SU-DHL-6 (cell line): ENCODE measurements at regions not wholly inside any gene's neighbourhood (a gene's known extent, or its start where the extent isn't known, plus 50 kb on each side); places are given as distances from the start of the nearest gene placed in this dataset.

Experiments
- H2AFZ ChIP-seq: fragments of 200-600 bp; sonication (generic); 2 replicates; pipeline ENCODE4 v1.6.1; 2014; ENCODE audit warnings: low read depth, mild to moderate bottlenecking, moderate library complexity, mixed read lengths, antibody characterized with exemption, low read length; ENCODE audit not compliant: severe bottlenecking
- H3F3A ChIP-seq: fragments of 200-600 bp; shearing (Covaris generic); 2 replicates; pipeline ENCODE4 v1.6.0; 2016; ENCODE audit warnings: antibody characterized with exemption, mild to moderate bottlenecking; ENCODE audit not compliant: insufficient read depth
- H3K27ac ChIP-seq: fragments of 200-600 bp; sonication (generic); 2 replicates; pipeline ENCODE4 v1.5.1; 2016; ENCODE audit warnings: low read depth, mild to moderate bottlenecking, low read length, moderate library complexity, mixed read lengths
- H3K27me3 ChIP-seq: fragments of 200-600 bp; sonication (generic), shearing (Covaris generic); 2 replicates; pipeline ENCODE4 v1.6.0; 2014; ENCODE audit warnings: mild to moderate bottlenecking, low read length
- H3K36me3 ChIP-seq: fragments of 200-600 bp; sonication (generic); 2 replicates; pipeline ENCODE4 v1.6.1; 2014; ENCODE audit warnings: mild to moderate bottlenecking, low read length, mixed read lengths
- H3K4me2 ChIP-seq: fragments of 300-600, 200-600 bp; shearing (Covaris generic), sonication (generic); 2 replicates; pipeline ENCODE4 v1.6.0; 2014; ENCODE audit warnings: low read length, low read depth, mild to moderate bottlenecking; ENCODE audit not compliant: poor library complexity, severe bottlenecking
- H3K4me3 ChIP-seq: fragments of 200-600 bp; sonication (generic); 2 replicates; pipeline ENCODE4 v1.5.1; 2014; ENCODE audit warnings: antibody characterized with exemption, low read length, mild to moderate bottlenecking, mixed read lengths; ENCODE audit not compliant: insufficient read depth, poor library complexity, severe bottlenecking
- H3K79me2 ChIP-seq: fragments of 200-600 bp; sonication (generic); 2 replicates; pipeline ENCODE4 v1.6.1; 2014; ENCODE audit warnings: mild to moderate bottlenecking, low read length, moderate library complexity; ENCODE audit not compliant: insufficient read depth
- H3K9ac ChIP-seq: fragments of 200-600 bp; sonication (generic); 2 replicates; pipeline ENCODE4 v1.7.0; 2014; ENCODE audit warnings: mild to moderate bottlenecking, low read length
- H3K9me2 ChIP-seq: fragments of 200-600 bp; sonication (generic); replicated peaks from 2 replicates; pipeline ENCODE4 v1.6.1; 2014; ENCODE audit warnings: low read length; ENCODE audit not compliant: insufficient read depth
- H3K9me3 ChIP-seq: fragments of 200-600 bp; sonication (generic); 2 replicates; pipeline ENCODE4 v1.6.1; 2014; ENCODE audit warnings: low read length, mixed read lengths; ENCODE audit not compliant: insufficient read depth
- H4K20me1 ChIP-seq: fragments of 200-600 bp; sonication (generic); 2 replicates; pipeline ENCODE4 v1.6.1; 2014; ENCODE audit warnings: low read depth, mild to moderate bottlenecking, antibody characterized with exemption, low read length, moderate library complexity, mixed read lengths
- EZH2phosphoT487 ChIP-seq: fragments of 200-600 bp; sonication (generic), shearing (Covaris generic); conservative IDR thresholded peaks from 2 replicates; pipeline ENCODE4 v1.6.1; 2018; ENCODE audit warnings: mild to moderate bottlenecking, antibody characterized with exemption, low read length, moderate library complexity, mixed read lengths
- TF ChIP-seq, protein P1 (sequence below): fragments of 200-600 bp; sonication (generic); IDR thresholded peaks from one replicate; pipeline ENCODE4 v1.5.1; 2017; ENCODE audit warnings: antibody characterized with exemption, mild to moderate bottlenecking, low read length, moderate library complexity; ENCODE audit not compliant: insufficient read depth, poor library complexity, severe bottlenecking

DNA sequence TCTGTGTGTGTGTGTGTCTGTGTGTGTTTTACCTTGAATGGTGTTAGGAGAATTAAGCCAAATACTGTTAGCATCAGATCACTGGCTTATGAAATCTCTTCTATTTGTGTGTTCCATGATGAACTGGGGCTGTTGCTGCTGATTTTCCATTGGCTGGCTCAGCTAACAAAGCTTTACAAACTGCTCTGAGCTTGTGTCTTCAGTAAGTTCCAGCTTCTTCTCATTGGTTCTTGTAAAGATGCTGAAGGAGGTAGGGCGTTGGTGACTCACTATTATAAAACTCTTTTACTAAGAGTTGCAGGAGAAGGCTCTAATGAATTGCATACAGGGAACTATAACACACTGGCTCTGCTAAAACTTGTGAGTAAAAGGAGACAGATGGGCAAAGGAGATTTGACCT is 136.4 kb upstream of the PRKCQ start:
- no peaks in the 10 kb centered on the region for H3K79me2 ChIP-seq
- no peak overlapping the region for H3K27ac ChIP-seq
- H2AFZ ChIP-seq, result no peak overlapping the region
- no peak overlapping the region for H3K4me3 ChIP-seq
- TF ChIP-seq, protein P1, sequence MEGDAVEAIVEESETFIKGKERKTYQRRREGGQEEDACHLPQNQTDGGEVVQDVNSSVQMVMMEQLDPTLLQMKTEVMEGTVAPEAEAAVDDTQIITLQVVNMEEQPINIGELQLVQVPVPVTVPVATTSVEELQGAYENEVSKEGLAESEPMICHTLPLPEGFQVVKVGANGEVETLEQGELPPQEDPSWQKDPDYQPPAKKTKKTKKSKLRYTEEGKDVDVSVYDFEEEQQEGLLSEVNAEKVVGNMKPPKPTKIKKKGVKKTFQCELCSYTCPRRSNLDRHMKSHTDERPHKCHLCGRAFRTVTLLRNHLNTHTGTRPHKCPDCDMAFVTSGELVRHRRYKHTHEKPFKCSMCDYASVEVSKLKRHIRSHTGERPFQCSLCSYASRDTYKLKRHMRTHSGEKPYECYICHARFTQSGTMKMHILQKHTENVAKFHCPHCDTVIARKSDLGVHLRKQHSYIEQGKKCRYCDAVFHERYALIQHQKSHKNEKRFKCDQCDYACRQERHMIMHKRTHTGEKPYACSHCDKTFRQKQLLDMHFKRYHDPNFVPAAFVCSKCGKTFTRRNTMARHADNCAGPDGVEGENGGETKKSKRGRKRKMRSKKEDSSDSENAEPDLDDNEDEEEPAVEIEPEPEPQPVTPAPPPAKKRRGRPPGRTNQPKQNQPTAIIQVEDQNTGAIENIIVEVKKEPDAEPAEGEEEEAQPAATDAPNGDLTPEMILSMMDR, result no peak
- H4K20me1 ChIP-seq, result no peaks in the 10 kb centered on the region
- H3K27me3 ChIP-seq, result 0 out of 2 replicates have a peak, but pooled peaks cover 3% of the 10 kb centered on the region
- no peaks in the 10 kb centered on the region for H3K9me3 ChIP-seq
- H3K9ac ChIP-seq, result no peak overlapping the region
- H3F3A ChIP-seq, result no peaks in the 10 kb centered on the region
- no peaks in the 10 kb centered on the region for H3K9me2 ChIP-seq
- H3K4me2 ChIP-seq, result no peak overlapping the region
- no peaks in the 10 kb centered on the region for H3K36me3 ChIP-seq

DNA sequence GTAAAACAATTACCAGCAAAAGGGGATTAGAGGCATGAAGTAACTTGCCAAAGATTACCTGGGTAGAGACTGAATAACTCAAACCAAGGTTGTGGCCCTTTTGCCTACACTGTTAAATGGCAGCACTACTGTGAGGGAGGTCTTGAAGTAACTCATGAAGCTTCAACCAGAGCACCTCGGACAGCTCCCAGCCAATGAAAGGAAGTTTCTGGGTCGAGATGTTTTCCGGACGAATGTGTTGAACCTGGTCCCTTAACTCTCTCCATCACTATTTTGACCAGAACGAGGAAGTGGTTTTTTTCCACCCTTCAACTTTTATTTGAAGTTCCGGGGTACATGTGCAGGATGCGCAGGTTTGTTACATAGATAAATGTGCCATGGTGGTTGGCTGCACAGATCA is 133.6 kb upstream of the PRKCQ start:
- Histone ChIP-seq H3K4me2 (no peak overlapping the region), H2AFZ (no peak overlapping the region), H3K79me2 (no peaks in the 10 kb centered on the region), H3K36me3 (no peaks in the 10 kb centered on the region), H3K9ac (no peak overlapping the region), H3K27me3 (0 out of 2 replicates have a peak, but pooled peaks cover 3% of the 10 kb centered on the region), H3K9me3 (no peaks in the 10 kb centered on the region), H4K20me1 (no peaks in the 10 kb centered on the region), H3K9me2 (no peaks in the 10 kb centered on the region), H3K27ac (no peak overlapping the region), H3F3A (no peaks in the 10 kb centered on the region), H3K4me3 (no peak overlapping the region)
- TF ChIP-seq EZH2phosphoT487, result no peak

DNA sequence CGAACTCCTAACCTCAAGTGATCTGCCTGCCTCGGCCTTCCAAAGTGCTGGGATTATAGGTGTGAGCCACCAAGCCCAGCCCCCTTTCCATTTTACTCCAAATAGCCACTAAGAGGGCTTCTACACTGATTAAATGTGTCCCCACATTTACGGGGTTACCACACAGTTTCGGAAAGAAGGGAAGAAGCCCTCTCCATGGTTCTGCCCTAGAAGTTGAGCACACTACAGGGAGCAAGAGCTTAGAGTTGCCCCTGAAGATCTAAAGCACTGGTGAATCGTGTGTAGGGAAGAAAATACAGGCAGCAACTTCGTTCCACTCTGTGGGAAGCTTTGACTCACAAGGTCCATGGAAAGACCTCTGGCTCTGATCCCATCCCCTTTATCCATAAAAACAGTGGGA is 133.0 kb upstream of the PRKCQ start:
- H3K4me2 ChIP-seq, result no peak overlapping the region
- no peaks in the 10 kb centered on the region for H3K9me2 ChIP-seq
- TF ChIP-seq, protein P1, result no peak
- TF ChIP-seq EZH2phosphoT487, result no peak
- no peak overlapping the region for H3K9ac ChIP-seq
- H3K27me3 ChIP-seq, result 0 out of 2 replicates have a peak, but pooled peaks cover 3% of the 10 kb centered on the region
- no peaks in the 10 kb centered on the region for H3K36me3 ChIP-seq
- no peaks in the 10 kb centered on the region for H3K9me3 ChIP-seq
- H3F3A ChIP-seq, result no peaks in the 10 kb centered on the region
- no peaks in the 10 kb centered on the region for H3K79me2 ChIP-seq
- no peak overlapping the region for H3K27ac ChIP-seq
- no peaks in the 10 kb centered on the region for H4K20me1 ChIP-seq
- H3K4me3 ChIP-seq, result no peak overlapping the region
- no peak overlapping the region for H2AFZ ChIP-seq

DNA sequence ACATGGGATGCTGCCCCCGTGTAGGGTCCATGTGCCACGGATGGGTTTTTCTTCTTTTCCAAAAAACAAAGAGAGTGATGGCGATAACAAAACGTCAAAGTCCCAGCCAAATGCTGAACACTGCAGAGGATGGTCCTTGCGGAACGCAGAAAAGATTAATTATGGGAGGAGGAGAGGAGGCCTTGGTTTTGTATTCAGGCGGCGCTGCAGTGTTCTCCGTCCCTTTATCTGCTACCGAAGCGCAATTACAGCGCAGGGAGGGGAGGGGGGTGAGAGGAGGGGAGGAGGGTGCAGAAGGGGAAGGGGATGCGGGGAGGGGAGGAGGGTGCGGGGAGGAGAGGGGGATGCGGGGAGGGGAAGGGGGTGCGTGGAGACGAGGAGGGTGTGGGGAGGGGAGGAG is 131.8 kb upstream of the PRKCQ start:
- Histone ChIP-seq H3K9me2 (no peaks in the 10 kb centered on the region), H3K27me3 (0 out of 2 replicates have a peak, but pooled peaks cover 3% of the 10 kb centered on the region), H3K4me2 (no peak overlapping the region), H3F3A (no peaks in the 10 kb centered on the region), H4K20me1 (no peaks in the 10 kb centered on the region), H3K79me2 (no peaks in the 10 kb centered on the region), H3K9me3 (no peaks in the 10 kb centered on the region), H3K9ac (no peak overlapping the region), H3K4me3 (no peak overlapping the region), H3K27ac (no peak overlapping the region), H3K36me3 (no peaks in the 10 kb centered on the region), H2AFZ (no peak overlapping the region)
- TF ChIP-seq EZH2phosphoT487, result no peak
- TF ChIP-seq, protein P1, result no peak
